ENCODE measurements at regions not wholly inside any gene's neighbourhood (a gene's known extent, or its start where the extent isn't known, plus 50 kb on each side); places are given as distances from the start of the nearest gene placed in this dataset.

DNA sequence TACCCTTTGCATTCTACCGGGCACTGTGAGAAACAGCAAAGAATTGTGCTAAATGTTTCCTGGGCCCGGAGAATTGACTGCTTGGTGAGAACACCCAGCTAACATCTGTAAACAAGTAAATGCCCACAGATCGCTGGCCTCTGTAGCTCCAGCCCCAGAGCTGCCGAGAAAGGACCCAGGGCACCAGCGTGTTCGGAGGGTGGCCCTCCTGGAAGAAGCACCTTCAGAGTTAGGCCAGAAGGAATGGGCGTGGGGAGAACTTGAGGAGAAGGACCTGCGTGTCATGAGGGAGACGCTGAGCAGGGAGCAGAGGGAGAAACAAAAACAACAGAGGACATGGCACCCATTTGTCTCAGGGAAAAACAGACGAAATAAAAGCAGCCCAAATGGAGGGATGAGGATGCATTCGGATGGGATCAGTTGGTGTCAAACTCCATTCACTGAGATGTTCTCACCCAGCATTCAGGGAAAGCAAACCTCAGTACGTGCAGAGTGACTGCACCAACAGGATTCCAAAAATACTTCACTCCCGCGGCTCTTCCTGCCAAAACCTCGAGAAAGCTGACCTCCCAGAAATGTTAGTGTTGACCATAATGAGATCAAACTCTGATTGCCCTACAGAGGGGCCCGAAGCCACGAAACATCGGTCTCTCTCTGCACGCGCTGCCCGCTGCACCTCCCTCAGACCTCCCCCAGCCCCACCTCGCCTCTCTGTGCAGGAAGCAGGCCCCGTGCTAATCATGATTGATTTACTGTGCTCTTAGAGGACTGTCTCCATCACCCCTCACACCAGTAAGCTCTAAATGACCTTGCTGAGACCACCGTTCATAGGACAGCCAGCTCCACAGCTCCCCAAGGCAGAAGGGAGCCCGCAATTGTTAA, 376.3 kb upstream of the SALL3 start:
- DNase-seq: peak in 1 of 42 donors; percentile 20
- intact Hi-C loops (cut with DNase I): no loop called here

DNA sequence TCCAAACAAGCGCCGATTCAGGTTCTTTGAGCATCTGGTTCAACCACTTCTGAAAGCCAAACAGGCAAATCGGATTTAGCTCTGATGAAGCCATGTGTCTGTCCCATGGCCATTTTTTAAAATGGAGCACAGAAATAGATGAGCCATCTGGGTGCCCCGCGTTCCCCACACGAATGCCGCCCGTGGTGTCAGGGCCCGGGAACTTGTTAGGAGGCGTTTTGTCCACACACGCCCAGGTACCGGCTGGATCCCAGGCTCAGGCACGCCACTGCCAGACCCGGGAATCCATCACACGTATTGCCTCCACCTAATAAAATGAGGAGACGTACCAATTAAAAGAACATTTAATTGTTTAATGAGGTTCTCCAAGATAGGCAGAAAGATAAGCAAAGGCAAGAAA, 374.4 kb upstream of the SALL3 start:
- intact Hi-C loops (cut with DNase I): no loop called here
- DNase-seq: peak in 1 of 42 donors; percentile 38

DNA sequence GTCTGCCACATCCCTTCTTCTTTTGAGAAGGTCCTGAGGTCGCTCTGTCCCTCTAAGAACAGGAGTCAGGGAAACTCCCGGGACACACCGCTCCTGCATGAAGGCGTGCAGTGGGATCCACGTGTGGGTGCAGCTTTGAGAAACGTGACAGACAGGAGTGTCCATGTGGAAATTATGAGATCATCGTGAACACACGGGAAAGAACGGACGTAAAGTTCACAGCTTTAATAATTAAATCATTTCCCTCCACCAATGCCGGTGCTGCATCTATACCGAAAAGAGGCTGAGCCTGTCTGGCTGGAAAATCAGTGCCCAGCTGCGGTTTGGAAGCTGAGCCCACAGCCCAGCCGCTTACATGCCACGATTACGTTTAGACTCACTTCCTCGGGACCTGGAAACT, 372.4 kb upstream of the SALL3 start:
- DNase-seq: peak in 2 of 42 donors; percentile 2 to 24
- intact Hi-C loops (cut with DNase I): no loop called here

DNA sequence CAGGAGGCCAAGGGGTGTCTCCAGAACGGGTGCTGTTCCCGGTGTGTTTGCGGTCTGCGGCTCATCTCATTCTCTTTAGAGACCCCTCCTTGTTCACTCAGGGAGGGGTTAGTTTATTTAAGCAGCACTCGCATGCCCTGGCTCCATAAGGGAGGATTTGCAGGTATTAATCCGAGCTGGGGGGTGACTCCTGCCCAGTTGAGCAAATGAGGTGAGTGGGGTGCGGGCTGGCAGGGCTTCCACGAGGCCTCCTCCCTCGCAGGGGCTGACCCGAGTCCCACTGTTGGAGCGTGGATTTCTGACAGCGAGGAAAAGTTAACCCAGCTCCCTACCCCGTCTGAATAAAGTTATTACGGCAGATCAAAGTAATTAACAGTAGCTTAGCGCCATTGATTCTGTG, 371.8 kb upstream of the SALL3 start:
- peak in 1 of 42 donors; percentile 22 for DNase-seq
- intact Hi-C loops (cut with DNase I): no loop called here

DNA sequence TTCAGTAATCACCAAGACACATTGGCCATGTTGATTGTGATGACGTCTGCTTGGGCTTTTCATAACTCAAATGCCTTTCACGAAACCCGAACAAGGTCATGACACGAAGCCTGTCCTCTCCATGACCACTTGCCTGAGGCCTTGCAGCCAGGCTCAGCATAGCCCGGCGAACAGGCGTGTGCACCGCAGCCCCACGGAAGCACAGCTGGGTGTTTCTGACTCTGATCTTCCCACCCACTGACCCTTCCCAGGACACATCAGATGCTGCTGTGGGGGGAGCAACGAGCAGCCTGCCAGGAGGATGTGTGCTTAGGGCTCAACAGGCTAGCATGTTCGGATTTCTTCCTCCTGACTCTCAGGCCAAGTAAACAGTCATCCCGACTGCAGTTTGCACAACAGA, 369.4 kb upstream of the SALL3 start:
- intact Hi-C loops (cut with DNase I): no loop called here
- DNase-seq: peak in 1 of 42 donors; percentile 20

DNA sequence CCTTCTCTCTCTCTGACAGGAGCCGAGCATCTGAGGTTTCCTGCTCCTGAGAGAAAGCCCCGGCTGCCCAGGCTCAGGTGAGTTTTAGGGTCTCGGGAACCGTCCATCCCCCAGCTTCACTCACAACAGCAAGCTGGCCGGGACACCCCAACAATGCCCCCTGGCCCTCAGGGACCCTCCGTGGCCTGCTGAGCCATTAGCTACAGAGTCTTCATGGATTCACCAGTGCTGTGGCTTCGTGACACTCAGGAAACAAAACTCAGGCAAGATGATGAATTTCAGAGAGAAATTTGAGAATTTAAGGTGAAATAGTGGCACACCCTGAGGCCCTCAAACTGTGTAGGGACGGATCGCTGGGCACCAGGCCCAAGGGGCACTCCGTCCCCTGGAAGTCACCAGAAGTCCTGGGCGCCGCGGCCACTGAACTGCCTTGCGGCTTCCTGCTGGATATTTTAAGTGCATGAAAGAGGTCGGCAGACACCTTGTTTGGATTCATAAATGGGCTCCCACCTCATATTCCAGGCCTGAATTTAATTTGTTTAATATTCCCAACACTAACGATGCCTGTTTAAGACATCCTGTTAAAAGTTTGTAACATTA, 368.3 kb upstream of the SALL3 start:
- intact Hi-C loops (cut with DNase I): no loop called here
- DNase-seq: peak in 1 of 42 donors; percentile 37

DNA sequence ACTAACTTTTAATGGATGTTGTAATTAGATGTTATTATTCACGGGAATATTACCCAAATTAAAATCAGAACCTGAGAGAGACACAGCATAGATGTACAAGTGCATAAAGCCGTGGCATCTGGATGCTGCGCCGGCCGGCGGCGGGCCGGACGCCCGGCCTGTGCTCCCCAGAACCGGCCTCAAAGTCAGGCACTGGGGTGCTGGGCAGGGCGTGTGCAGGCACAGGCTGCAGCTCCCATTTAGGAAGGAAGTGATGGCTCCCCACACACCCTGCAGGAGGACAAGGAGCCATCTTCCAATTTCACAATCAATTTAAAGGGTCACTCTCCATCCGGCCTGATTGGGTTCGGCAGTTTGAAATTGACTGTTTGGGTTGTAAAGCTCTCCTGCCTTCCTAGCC, 367.7 kb upstream of the SALL3 start:
- intact Hi-C loops (cut with DNase I): no loop called here
- DNase-seq: peak in 2 of 42 donors; percentile 38 to 41

DNA sequence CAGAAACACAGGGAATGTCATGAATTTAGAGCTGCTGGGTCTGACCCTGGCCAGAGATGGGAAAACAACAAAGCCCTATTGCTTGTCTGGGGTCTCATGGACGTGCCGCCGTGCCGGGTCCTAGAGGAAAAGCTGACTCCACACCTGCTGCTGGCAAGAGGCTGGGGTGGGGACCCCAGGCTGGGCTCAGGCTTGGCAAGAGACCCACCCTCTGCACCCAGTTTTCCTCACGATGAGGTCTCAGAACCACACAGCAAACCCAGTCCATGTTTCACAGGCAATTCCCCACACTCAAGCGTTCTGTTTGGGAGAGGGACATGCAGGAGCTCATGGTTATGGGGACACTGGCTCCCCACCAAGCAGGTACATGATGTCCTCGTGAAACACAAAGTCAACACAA, 367.3 kb upstream of the SALL3 start:
- intact Hi-C loops (cut with DNase I): no loop called here
- peak in 2 of 42 donors; percentile 30 to 37 for DNase-seq

DNA sequence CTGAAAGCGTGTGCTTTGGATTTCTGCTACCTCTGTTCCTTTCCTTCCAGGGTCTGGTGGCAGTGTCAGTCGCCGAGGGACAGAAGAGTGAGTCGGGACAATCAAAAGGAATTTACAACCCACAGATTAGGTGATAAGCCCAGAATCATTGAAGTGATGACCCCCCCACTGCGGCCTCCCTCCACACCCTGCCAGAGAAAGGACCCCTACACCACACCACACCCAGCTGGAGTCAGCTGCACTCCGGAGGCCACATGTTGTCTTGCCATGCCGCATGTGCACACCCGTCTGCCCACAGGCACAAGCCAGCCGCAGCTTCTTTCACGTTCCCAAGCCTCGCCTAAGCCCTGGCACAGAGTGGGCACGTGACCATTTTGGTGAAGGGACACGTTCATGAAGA, 366.8 kb upstream of the SALL3 start:
- intact Hi-C loops (cut with DNase I): no loop called here
- DNase-seq: peak in 2 of 42 donors; percentile 25 to 28

DNA sequence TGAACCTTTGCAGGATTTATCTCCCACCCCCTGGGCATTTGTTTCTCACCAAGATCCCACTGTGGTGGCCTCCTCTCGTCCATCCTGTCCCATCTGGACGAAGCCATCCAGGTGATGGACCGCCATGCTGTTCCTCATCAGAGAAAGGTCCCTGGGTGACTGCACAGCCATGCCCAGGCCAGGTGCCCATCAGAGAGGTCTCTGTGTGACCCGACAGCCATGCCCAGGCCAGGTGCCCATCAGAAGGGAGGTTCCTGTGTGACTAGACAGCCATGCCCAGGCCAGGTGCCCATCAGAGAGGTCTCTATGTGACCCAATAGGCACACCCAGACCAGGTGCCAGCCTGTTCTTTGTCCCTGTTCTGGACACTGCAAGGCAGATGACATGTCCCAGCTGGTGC, 360.9 kb upstream of the SALL3 start:
- intact Hi-C loops (cut with DNase I): no loop called here
- peak in 2 of 42 donors; percentile 9 to 35 for DNase-seq

DNA sequence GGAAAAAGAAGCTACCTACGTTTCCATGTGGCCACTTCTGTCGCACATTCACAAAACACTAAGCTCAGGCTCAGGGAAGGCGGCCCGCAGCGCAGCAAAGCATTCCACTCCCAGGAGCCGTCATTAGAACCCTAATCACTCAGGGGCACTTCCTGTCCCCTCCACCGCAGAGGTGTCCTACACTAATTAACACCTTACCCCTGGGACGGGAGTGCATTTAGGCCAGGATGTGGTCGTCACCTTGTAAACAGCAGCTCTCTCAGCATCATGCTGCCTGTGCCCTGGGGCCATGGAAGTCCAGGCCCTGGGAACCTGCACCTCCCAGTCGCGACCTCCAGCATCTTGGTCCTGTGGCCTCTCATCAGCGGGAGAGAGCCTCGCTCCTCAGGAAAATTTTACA, 359.8 kb upstream of the SALL3 start:
- peak in 3 of 42 donors; percentile 17 to 29 (median 29) for DNase-seq
- intact Hi-C loops (cut with DNase I): no loop called here

DNA sequence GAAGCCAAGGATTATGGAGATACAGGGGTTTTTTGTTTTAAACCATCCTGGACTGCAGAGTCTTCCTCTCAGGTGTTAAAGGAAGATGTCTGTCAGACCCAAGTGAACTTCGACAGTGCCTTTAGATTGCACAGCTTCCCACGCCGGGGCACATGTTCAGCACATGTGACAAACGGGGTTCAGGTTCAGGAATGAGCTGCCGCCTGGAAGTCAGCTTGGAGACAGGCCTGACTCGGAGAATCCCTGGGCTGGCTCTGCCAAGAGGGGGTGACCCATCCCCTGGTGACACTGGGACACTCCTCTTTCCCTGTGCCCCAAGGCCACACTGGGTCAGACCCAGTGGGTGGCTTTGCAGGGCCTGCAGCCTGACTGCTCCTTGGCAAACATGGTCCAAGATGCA, 359.3 kb upstream of the SALL3 start:
- intact Hi-C loops (cut with DNase I): no loop called here
- DNase-seq: peak in 4 of 42 donors; percentile 1 to 34 (median 14)

DNA sequence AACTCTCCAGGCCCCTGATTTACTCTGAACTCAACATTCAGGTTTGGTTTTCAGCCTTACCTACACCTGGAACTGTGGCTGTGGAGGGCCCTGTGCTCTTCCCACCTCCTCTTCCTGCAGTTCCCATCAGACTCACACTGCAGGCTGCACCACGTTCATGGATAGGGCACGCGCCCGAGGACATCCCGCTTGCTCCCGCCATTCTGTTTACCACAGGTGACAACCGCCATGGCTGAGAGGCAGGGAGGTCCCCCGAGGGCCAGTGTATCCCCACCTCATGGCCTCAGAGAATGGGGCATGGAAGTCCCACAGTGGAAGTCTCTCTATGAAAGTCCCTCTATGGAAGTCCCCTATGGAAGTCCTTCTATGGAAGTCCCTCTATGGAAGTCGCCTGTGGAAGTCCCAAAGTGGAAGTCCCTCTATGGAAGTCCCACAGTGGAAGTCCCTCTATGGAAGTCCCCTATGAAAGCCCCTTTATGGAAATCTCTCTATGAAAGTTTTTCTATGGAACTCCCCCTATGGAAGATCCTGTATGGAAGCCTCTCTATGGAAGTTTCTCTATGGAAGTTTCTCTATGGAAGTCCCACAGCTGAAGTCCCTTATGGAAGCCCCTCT, 358.4 kb upstream of the SALL3 start:
- DNase-seq: peak in 2 of 42 donors; percentile 17 to 32
- intact Hi-C loops (cut with DNase I): no loop called here

DNA sequence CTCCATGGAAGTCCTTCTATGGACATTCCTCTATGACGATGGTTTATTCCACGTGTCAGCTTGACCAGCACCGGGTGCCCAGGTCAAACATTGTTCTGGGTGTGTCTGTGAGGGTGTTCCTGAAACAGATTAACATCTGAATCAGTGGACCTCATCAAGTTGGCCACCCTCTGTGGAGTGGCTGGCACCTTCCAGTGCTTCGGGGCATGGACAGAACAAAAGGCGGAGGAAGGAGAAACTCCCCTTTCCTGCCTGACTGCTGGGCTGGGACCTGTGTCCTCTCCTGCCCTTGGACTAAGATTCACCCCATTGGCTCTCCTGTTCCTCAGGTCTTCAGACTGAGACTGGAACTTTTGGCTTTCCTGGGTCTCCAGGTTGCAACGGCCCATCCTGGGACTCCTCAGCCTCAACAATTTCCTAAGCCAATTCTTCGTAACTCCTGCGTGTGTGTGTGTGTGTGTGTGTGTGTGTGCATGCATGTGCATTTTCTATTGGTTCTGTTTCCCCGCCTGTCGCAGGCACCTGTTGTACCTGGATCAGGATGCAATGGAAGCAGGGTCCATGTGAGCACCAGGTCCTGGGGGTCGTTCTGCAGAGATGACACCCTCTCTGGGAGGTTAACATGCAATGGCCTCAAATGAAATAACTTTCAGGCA, 357.2 kb upstream of the SALL3 start:
- peak in 3 of 42 donors; percentile 5 to 11 (median 10) for DNase-seq
- intact Hi-C loops (cut with DNase I): no loop called here

DNA sequence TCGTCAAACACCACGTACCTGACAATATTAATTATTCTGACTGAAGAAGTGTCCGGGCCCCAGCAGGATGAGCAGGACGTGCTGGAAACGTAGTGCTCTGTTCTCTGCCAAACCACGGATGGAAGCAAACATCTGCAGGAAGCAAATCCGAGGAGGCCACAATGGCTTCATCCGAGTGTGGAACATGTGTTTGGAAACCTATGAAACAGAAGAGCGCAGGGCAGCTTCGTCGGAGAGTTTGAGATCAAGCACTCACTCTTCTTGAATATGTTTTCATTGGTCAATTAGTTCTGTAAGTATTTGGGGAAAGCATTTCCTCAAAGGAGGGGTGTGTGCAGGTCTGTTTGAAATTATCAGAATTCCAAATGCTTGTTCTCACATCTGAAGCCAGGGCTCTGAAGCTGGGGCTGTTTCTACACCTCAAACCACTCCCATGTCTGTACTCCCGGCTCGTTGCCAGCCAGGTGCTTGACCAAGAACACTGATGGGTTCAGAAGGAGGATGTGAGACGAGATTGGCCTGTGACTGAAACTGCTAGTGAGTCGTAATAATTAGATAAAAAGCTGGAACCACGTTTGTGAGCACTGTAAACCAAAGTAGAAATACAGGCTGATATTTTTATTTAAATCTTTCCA, 356.6 kb upstream of the SALL3 start:
- peak in 3 of 42 donors; percentile 8 to 22 (median 18) for DNase-seq
- intact Hi-C loops (cut with DNase I): no loop called here

DNA sequence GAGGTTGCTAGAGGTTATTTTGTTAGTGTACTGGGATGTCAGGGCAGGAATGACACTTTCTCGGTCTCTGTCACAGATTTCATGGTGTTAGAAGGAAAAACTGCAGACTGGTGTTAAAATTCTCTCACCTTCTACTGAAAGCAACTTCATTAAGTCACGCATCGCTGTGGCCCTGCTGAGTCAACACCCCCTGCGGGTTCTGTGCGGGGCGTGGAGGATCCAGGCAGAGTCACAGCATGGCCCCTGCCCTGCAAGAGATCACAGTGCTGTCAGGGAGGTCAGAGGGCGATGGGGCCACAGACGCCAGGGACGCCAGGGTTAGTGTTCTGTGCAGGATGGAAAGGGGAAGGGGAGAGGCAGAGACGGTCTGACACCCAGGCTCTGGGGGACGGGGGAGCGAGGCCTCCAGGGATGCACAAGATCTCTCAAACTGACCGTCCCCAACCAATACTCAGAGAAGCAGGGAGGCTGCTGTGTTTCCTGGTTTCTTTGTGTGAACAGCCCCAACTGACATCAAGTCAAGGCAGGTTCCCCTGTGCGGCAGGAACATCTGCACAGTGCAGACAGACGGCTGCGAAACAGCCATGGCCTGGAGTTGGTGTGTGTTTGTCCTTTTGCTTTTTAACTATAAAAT, 354.9 kb upstream of the SALL3 start:
- peak in 3 of 42 donors; percentile 14 to 27 (median 23) for DNase-seq
- intact Hi-C loops (cut with DNase I): no loop called here

DNA sequence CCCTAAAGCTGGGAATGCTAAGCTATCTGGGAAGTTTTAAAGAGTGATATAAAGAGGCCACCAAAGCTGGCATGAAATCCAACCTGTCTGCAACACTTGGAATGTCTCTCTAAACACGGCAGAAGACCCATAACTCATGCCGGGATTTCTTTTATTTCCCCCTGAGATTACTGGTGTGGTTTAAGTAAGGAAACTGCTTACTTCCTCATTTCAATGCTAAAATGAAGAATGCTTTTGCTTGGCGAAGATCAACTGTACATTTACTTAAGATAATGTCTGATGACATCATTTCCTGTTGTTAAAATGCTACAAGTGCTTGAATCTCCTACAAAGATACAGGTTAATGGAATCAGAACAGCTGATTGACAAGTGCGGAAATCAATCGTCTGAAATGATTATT, 353.8 kb upstream of the SALL3 start:
- no peak for DNase-seq
- intact Hi-C loops (cut with DNase I): no loop called here

DNA sequence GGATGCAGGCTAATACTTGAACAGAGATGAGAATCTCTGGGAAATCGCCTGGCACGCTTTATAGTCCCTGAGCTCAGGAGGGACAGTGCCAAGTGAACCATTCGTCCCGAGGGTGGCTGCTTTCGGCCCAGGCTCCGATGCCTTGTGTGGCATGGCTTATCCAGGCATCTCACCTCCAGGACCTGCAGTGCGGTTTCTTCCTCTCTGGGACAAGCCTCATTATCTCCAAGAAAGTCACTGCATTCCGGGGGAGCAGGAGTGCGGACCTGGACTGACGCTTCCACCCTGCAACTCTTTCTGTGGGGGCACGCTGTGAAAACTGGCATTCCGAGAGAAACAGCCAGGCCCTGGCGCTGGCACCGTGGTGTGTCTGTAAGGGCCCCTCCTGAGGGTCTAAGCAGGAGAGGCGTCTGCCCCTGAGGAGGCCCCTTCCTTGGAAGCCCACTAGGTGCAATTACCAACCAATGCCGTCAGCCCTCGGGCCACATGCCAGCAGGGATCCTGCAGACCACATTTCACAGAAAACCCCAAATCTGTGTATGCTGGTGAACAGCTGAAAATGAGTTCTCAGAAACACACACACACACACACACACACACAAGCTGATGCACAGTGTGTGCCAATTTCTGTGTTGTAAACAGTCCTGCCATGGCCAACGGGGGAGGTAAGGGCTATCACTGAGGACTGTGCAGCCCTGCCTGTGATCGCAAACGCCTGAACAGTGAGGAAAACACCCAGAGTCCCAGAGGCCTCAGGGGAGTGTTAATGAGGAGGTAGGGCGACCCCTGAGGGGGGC, 351.9 kb upstream of the SALL3 start:
- DNase-seq: peak in 2 of 42 donors; percentile 2 to 32
- intact Hi-C loops (cut with DNase I): no loop called here

Measured in head of caudate nucleus (tissue), 42 donors.